Large intestine (tissue), 3 donors: ENCODE measurements at regions not wholly inside any gene's neighbourhood (a gene's known extent, or its start where the extent isn't known, plus 50 kb on each side); places are given as distances from the start of the nearest gene placed in this dataset.

ENCODE experiments used
- DNase-seq, 2 donors: peaks; one replicate each; pipeline versions ENCODE4 v3.0.0 to v3.0.0-alpha.2; 2013
- H3K27ac ChIP-seq: one replicate; pipeline ENCODE4 v1.5.1; 2013; ENCODE audit warnings: low read length
- H3K27me3 ChIP-seq: 2 replicates; pipeline ENCODE4 v1.6.1; 2013; ENCODE audit warnings: low read length; ENCODE audit not compliant: control insufficient read depth, insufficient read depth
- H3K36me3 ChIP-seq: 2 replicates; pipeline ENCODE4 v1.6.1; 2013; ENCODE audit warnings: low read length; ENCODE audit not compliant: control insufficient read depth, insufficient read depth
- H3K4me1 ChIP-seq: one replicate; pipeline ENCODE4 v1.6.1; 2013; ENCODE audit warnings: low read length; ENCODE audit not compliant: control insufficient read depth, insufficient read depth
- H3K4me3 ChIP-seq: one replicate; pipeline ENCODE4 v1.5.1; 2013; ENCODE audit warnings: low read length
- H3K9me3 ChIP-seq: one replicate; pipeline ENCODE4 v1.6.1; 2013; ENCODE audit warnings: mild to moderate bottlenecking, low read depth, low read length, moderate library complexity; ENCODE audit not compliant: control insufficient read depth
- WGBS: methylation state at CpG from one replicate; pipeline ENCODE4 v1.1.5; 2013; ENCODE audit warnings: low lambda C conversion rate; ENCODE audit not compliant: insufficient coverage; 5-methylcytosine and 5-hydroxymethylcytosine counted together

DNA sequence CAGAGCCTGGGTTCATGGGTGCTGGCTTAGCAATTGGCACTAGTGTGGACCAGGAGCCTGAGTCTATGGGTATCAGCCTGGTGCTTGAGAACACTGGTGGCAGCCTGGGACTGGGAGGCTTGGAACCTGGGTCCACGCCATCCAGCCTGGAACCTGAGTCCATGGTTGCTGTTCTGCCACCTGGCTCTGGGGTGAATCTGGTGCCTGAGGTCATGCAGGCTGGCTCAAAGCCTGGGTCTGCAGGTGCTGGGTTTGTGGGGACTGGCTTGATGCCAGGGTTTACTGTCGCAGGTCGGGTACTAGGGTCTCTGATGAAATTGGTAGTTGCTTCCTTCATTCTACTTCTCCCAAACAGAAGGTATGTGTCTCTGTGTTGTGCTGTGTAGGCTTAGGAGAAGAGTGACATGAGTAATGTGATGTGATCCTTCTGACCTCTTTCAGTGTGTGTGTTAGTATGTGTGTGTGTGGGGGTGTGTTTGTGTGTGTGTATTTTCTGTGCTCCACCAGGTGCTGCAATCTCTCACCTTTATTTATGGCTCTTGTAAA is 517.0 kb upstream of the EPHA5 start:
- DNase-seq = no peak
- H3K27me3 ChIP-seq = no peaks in the 10 kb centered on the region
- no peak overlapping the region for H3K4me3 ChIP-seq
- no peaks in the 10 kb centered on the region for H3K9me3 ChIP-seq
- no peak overlapping the region for H3K27ac ChIP-seq
- H3K4me1 ChIP-seq = no peaks in the 10 kb centered on the region
- no peaks in the 10 kb centered on the region for H3K36me3 ChIP-seq
- no CpG with 5 or more reads among the region's 3 CpGs for WGBS

DNA sequence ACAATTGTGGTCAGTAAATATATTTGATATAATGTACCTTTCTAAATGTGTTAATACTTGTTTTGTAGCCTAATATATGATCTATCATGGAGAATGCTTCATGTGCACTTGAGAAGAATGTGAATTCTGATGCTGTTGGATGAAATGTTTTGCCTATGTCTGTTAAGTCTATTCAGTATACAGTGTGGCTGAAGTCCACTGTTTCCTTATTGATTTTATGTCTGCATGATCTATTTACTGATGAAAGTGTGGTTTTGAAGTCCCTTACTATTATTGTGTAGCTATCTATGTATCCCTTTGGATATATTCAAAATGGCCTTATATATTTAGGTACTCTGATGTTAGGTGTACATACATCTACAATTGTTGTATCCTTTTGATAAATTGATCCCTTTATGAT is 515.8 kb upstream of the EPHA5 start:
- Histone ChIP-seq H3K4me3 (no peak overlapping the region), H3K36me3 (no peaks in the 10 kb centered on the region), H3K27ac (no peak overlapping the region), H3K9me3 (no peaks in the 10 kb centered on the region), H3K27me3 (no peaks in the 10 kb centered on the region), H3K4me1 (no peaks in the 10 kb centered on the region)
- no peak for DNase-seq

- H3K9me3 ChIP-seq = no peaks in the 10 kb centered on the region
- H3K27ac ChIP-seq = no peak overlapping the region
- no peak overlapping the region for H3K4me3 ChIP-seq
- DNase-seq = no peak
- H3K36me3 ChIP-seq = no peaks in the 10 kb centered on the region
- WGBS = no CpG with 5 or more reads among the region's 1 CpG
- no peaks in the 10 kb centered on the region for H3K4me1 ChIP-seq
- H3K27me3 ChIP-seq = no peaks in the 10 kb centered on the region
Observed at GRCh38 chr4:66182636-66183035, 512.3 kb upstream of the EPHA5 start.

DNA sequence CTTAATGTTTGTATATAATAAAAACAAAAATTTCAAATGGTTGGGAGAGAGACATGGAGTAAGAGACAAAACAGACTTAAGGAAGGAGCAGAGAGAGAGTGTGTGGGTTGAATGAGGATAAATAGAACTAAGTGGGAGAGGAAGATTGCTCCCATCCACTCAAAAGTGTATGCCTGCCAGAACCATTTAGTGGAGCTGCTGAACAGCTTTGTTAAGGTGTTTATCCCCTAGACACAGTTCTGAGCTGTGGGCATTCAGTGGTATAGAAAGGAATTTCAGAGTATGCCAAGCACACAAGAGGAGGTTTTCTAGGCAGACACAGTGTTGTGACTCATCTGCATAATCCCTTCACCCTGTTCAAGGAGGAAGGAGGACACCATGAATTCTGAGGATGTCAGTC is 508.6 kb upstream of the EPHA5 start:
- no peaks in the 10 kb centered on the region for H3K36me3 ChIP-seq
- DNase-seq = no peak
- H3K4me3 ChIP-seq = no peak overlapping the region
- no peaks in the 10 kb centered on the region for H3K9me3 ChIP-seq
- no peaks in the 10 kb centered on the region for H3K4me1 ChIP-seq
- no peak overlapping the region for H3K27ac ChIP-seq
- H3K27me3 ChIP-seq = no peaks in the 10 kb centered on the region

DNA sequence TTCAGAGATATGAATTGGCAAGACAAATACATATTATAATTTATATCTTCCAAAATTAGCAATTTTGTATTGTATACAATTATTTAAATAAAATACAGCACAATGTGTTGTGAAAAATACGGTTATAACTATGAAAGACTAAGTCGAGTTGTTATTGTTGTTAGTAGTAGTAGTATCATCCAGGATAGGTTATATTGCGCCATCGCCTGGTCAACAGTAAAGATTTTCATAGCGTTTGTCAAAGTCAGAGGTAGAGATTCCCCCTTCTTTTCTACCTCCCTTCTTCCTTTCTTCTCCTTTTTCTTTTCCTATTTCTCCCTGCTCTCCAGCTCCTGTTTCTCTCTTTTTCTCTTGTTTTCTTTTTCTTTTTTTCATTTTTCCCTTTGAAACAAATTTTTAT is 499.1 kb upstream of the EPHA5 start:
- Histone ChIP-seq H3K27me3 (no peaks in the 10 kb centered on the region), H3K36me3 (no peaks in the 10 kb centered on the region), H3K4me3 (no peak overlapping the region), H3K4me1 (no peaks in the 10 kb centered on the region), H3K9me3 (no peaks in the 10 kb centered on the region), H3K27ac (no peak overlapping the region)
- no peak for DNase-seq
- 49% methylated on average over 4 of the region's 5 CpGs for WGBS

- no peak overlapping the region for H3K4me3 ChIP-seq
- H3K9me3 ChIP-seq = peaks cover 3% of the 10 kb centered on the region
- no peaks in the 10 kb centered on the region for H3K36me3 ChIP-seq
- no peak overlapping the region for H3K27ac ChIP-seq
- WGBS = no CpG with 5 or more reads among the region's 1 CpG
- no peaks in the 10 kb centered on the region for H3K27me3 ChIP-seq
- no peaks in the 10 kb centered on the region for H3K4me1 ChIP-seq
- DNase-seq = peak in 1 of 2 donors; percentile 4
Observed at GRCh38 chr4:66164869-66165268, 494.6 kb upstream of the EPHA5 start.

DNA sequence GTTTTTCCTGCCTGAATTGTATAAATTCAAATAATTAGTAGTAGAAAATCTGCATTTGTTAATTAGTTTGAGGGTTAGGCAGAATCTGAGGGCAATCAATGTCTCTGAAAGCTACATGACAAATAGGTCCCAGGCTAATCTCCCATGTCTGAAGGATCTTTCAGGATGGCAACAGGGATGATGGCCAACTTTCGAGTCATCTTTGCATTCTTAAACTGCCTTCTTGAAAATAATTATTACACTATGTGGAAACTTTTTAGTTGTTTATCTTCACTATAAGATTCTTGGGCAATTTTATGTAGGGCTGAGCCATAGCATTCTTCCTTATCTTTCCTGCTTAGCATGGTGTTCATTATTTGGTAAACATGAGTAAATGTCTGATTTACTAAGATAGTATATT is 490.3 kb upstream of the EPHA5 start:
- WGBS = no CpG with 5 or more reads among the region's 1 CpG
- H3K27me3 ChIP-seq = no peaks in the 10 kb centered on the region
- H3K4me3 ChIP-seq = no peak overlapping the region
- no peaks in the 10 kb centered on the region for H3K4me1 ChIP-seq
- H3K9me3 ChIP-seq = peaks cover 3% of the 10 kb centered on the region
- no peak for DNase-seq
- H3K36me3 ChIP-seq = no peaks in the 10 kb centered on the region
- no peak overlapping the region for H3K27ac ChIP-seq

GRCh38 chr4:66157594-66157993 is 487.3 kb upstream of the EPHA5 start:
- no peak for DNase-seq
- Histone ChIP-seq H3K27me3 (no peaks in the 10 kb centered on the region), H3K9me3 (peaks cover 3% of the 10 kb centered on the region), H3K4me1 (no peaks in the 10 kb centered on the region), H3K4me3 (no peak overlapping the region), H3K36me3 (no peaks in the 10 kb centered on the region), H3K27ac (no peak overlapping the region)

DNA sequence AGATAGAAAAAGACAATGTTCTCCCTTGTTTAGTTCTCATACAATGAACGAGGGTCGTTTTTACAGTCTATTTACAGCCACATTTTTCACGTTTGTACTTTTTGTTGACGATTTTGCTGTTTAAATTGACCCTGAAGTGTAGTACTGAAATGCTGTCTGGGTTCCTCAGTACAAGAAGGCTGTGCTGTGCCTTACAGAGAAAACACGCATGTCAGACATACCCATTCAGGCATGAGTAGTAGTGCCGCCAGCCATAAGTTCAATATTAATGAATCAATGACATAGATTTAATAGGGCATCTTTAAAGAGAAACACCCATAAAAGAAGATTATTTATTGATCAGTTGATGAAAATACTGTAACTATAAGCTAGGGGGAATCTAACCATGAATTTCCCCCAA is 459.8 kb upstream of the EPHA5 start:
- DNase-seq = no peak
- H3K4me1 ChIP-seq = no peaks in the 10 kb centered on the region
- 80% methylated on average over 1 of the region's 6 CpGs for WGBS

GRCh38 chr4:66123831-66124413 is 453.6 kb upstream of the EPHA5 start:
- no peak overlapping the region for H3K4me3 ChIP-seq
- H3K9me3 ChIP-seq = no peaks in the 10 kb centered on the region
- DNase-seq = no peak
- no peak overlapping the region for H3K27ac ChIP-seq
- no peaks in the 10 kb centered on the region for H3K36me3 ChIP-seq
- H3K4me1 ChIP-seq = no peaks in the 10 kb centered on the region
- no peaks in the 10 kb centered on the region for H3K27me3 ChIP-seq
- no CpG with 5 or more reads among the region's 1 CpG for WGBS

More for the DNA sequence above, 459.8 kb upstream of the EPHA5 start:
- no peaks in the 10 kb centered on the region for H3K27me3 ChIP-seq
- H3K27ac ChIP-seq = no peak overlapping the region
- no peaks in the 10 kb centered on the region for H3K36me3 ChIP-seq
- no peaks in the 10 kb centered on the region for H3K9me3 ChIP-seq
- no peak overlapping the region for H3K4me3 ChIP-seq

DNA sequence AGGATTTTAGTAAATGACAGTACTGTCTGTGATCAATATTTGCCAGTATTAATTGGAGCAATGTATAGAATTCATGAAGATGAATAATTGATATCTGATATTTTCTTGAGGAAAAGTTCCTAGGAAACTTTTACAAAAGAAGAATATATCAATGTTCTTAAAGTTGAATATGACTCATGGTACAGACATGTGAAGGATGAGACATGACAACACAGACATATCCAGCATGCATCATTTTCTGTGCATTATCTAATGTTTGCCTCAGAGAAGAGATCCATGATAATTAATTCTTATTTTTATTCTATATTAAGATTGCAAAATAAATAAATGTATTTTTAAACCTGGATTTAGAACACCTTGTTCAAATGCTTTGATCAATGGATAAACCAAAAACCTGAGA is 452.9 kb upstream of the EPHA5 start:
- H3K4me3 ChIP-seq = no peak overlapping the region
- no peak overlapping the region for H3K27ac ChIP-seq
- no peaks in the 10 kb centered on the region for H3K4me1 ChIP-seq
- H3K9me3 ChIP-seq = no peaks in the 10 kb centered on the region
- DNase-seq = no peak
- H3K27me3 ChIP-seq = no peaks in the 10 kb centered on the region
- H3K36me3 ChIP-seq = no peaks in the 10 kb centered on the region
